Stimulated activated naive CD8-positive, alpha-beta T cell treated with anti-CD3 and anti-CD28 coated beads, Interleukin-15, Interleukin-2, amounts not matched to agents 100 ng/mL and 50 ng/mL, for 24 hours (primary cell): ENCODE measurements at regions not wholly inside any gene's neighbourhood (a gene's known extent, or its start where the extent isn't known, plus 50 kb on each side); places are given as distances from the start of the nearest gene placed in this dataset.

Source experiments
- H3K27ac Mint-ChIP-seq: one replicate; pipeline ENCODE4 v1.8.0; 2021; ENCODE audit warnings: mild to moderate bottlenecking, mixed read lengths
- H3K27me3 Mint-ChIP-seq: one replicate; pipeline ENCODE4 v1.8.0; 2021; ENCODE audit warnings: mixed read lengths
- H3K36me3 Mint-ChIP-seq: one replicate; pipeline ENCODE4 v1.8.0; 2021; ENCODE audit warnings: low read depth, mixed read lengths
- H3K4me1 Mint-ChIP-seq: one replicate; pipeline ENCODE4 v1.8.0; 2021; ENCODE audit warnings: low read depth, mixed read lengths
- H3K4me3 Mint-ChIP-seq: one replicate; pipeline ENCODE4 v1.8.0; 2021; ENCODE audit warnings: mild to moderate bottlenecking, mixed read lengths
- H3K9me3 Mint-ChIP-seq: one replicate; pipeline ENCODE4 v1.8.0; 2021; ENCODE audit warnings: mixed read lengths

GRCh38 chr3:115380883-115381572 lies 233.9 kb upstream of the ZBTB20 start:
- Mint-ChIP-seq H3K4me1 (no peaks in the 10 kb centered on the region), H3K4me3 (no peak overlapping the region), H3K36me3 (no peaks in the 10 kb centered on the region), H3K27ac (no peak overlapping the region), H3K27me3 (no peaks in the 10 kb centered on the region), H3K9me3 (no peaks in the 10 kb centered on the region)

- H3K4me3 Mint-ChIP-seq: no peak overlapping the region
- H3K27ac Mint-ChIP-seq: no peak overlapping the region
- H3K9me3 Mint-ChIP-seq: no peaks in the 10 kb centered on the region
- no peaks in the 10 kb centered on the region for H3K27me3 Mint-ChIP-seq
- no peaks in the 10 kb centered on the region for H3K36me3 Mint-ChIP-seq
- no peaks in the 10 kb centered on the region for H3K4me1 Mint-ChIP-seq
Observed at GRCh38 chr3:115381573-115381912, 234.5 kb upstream of the ZBTB20 start.

- Mint-ChIP-seq H3K9me3 (no peaks in the 10 kb centered on the region), H3K4me3 (no peak overlapping the region), H3K27me3 (no peaks in the 10 kb centered on the region), H3K27ac (no peak overlapping the region), H3K4me1 (no peaks in the 10 kb centered on the region), H3K36me3 (no peaks in the 10 kb centered on the region)
Observed at GRCh38 chr3:115381931-115382330, 234.8 kb upstream of the ZBTB20 start.

- H3K27me3 Mint-ChIP-seq: no peaks in the 10 kb centered on the region
- no peak overlapping the region for H3K27ac Mint-ChIP-seq
- no peak overlapping the region for H3K4me3 Mint-ChIP-seq
- H3K9me3 Mint-ChIP-seq: no peaks in the 10 kb centered on the region
- H3K36me3 Mint-ChIP-seq: no peaks in the 10 kb centered on the region
- H3K4me1 Mint-ChIP-seq: no peaks in the 10 kb centered on the region
Observed at GRCh38 chr3:115384381-115384780, 237.3 kb upstream of the ZBTB20 start.

GRCh38 chr3:115385774-115386730 lies 237.3 kb upstream of the GAP43 start:
- Mint-ChIP-seq H3K9me3 (no peaks in the 10 kb centered on the region), H3K4me1 (no peaks in the 10 kb centered on the region), H3K27ac (no peak overlapping the region), H3K36me3 (no peaks in the 10 kb centered on the region), H3K27me3 (no peaks in the 10 kb centered on the region), H3K4me3 (no peak overlapping the region)

- Mint-ChIP-seq H3K9me3 (no peaks in the 10 kb centered on the region), H3K4me3 (no peak overlapping the region), H3K36me3 (no peaks in the 10 kb centered on the region), H3K27ac (no peak overlapping the region), H3K4me1 (no peaks in the 10 kb centered on the region), H3K27me3 (no peaks in the 10 kb centered on the region)
Observed at GRCh38 chr3:115388166-115388565, 235.1 kb upstream of the GAP43 start.

GRCh38 chr3:115388811-115389210 lies 234.5 kb upstream of the GAP43 start:
- Mint-ChIP-seq H3K36me3 (no peaks in the 10 kb centered on the region), H3K4me3 (no peak overlapping the region), H3K27me3 (no peaks in the 10 kb centered on the region), H3K4me1 (no peaks in the 10 kb centered on the region), H3K27ac (no peak overlapping the region), H3K9me3 (no peaks in the 10 kb centered on the region)

GRCh38 chr3:115396801-115397200 lies 226.5 kb upstream of the GAP43 start:
- no peaks in the 10 kb centered on the region for H3K36me3 Mint-ChIP-seq
- no peak overlapping the region for H3K4me3 Mint-ChIP-seq
- H3K4me1 Mint-ChIP-seq: no peaks in the 10 kb centered on the region
- no peak overlapping the region for H3K27ac Mint-ChIP-seq
- no peaks in the 10 kb centered on the region for H3K9me3 Mint-ChIP-seq
- no peaks in the 10 kb centered on the region for H3K27me3 Mint-ChIP-seq

GRCh38 chr3:115397433-115397832 lies 225.9 kb upstream of the GAP43 start:
- no peak overlapping the region for H3K4me3 Mint-ChIP-seq
- H3K27ac Mint-ChIP-seq: no peak overlapping the region

GRCh38 chr3:115398506-115398905 lies 224.8 kb upstream of the GAP43 start:
- Mint-ChIP-seq H3K27ac (no peak overlapping the region), H3K4me1 (no peaks in the 10 kb centered on the region), H3K9me3 (no peaks in the 10 kb centered on the region), H3K36me3 (no peaks in the 10 kb centered on the region), H3K27me3 (no peaks in the 10 kb centered on the region), H3K4me3 (no peak overlapping the region)

More at GRCh38 chr3:115397433-115397832, 225.9 kb upstream of the GAP43 start:
- Mint-ChIP-seq H3K4me1 (no peaks in the 10 kb centered on the region), H3K27me3 (no peaks in the 10 kb centered on the region), H3K36me3 (no peaks in the 10 kb centered on the region), H3K9me3 (no peaks in the 10 kb centered on the region)

GRCh38 chr3:115399750-115400149 lies 223.6 kb upstream of the GAP43 start:
- H3K9me3 Mint-ChIP-seq: no peaks in the 10 kb centered on the region
- H3K4me3 Mint-ChIP-seq: no peak overlapping the region
- H3K4me1 Mint-ChIP-seq: no peaks in the 10 kb centered on the region
- no peaks in the 10 kb centered on the region for H3K27me3 Mint-ChIP-seq
- H3K36me3 Mint-ChIP-seq: no peaks in the 10 kb centered on the region
- H3K27ac Mint-ChIP-seq: no peak overlapping the region

- Mint-ChIP-seq H3K4me3 (no peak overlapping the region), H3K9me3 (no peaks in the 10 kb centered on the region), H3K27ac (no peak overlapping the region), H3K36me3 (no peaks in the 10 kb centered on the region), H3K4me1 (no peaks in the 10 kb centered on the region), H3K27me3 (no peaks in the 10 kb centered on the region)
Observed at GRCh38 chr3:115401298-115401697, 222.0 kb upstream of the GAP43 start.

GRCh38 chr3:115401851-115402501 lies 221.3 kb upstream of the GAP43 start:
- no peaks in the 10 kb centered on the region for H3K27me3 Mint-ChIP-seq
- H3K9me3 Mint-ChIP-seq: no peaks in the 10 kb centered on the region
- H3K36me3 Mint-ChIP-seq: no peaks in the 10 kb centered on the region
- no peak overlapping the region for H3K27ac Mint-ChIP-seq
- no peak overlapping the region for H3K4me3 Mint-ChIP-seq
- H3K4me1 Mint-ChIP-seq: no peaks in the 10 kb centered on the region

GRCh38 chr3:115402651-115403050 lies 220.7 kb upstream of the GAP43 start:
- Mint-ChIP-seq H3K9me3 (no peaks in the 10 kb centered on the region), H3K4me1 (no peaks in the 10 kb centered on the region), H3K36me3 (no peaks in the 10 kb centered on the region), H3K27ac (no peak overlapping the region), H3K27me3 (no peaks in the 10 kb centered on the region), H3K4me3 (no peak overlapping the region)

- Mint-ChIP-seq H3K27ac (no peak overlapping the region), H3K4me1 (no peaks in the 10 kb centered on the region), H3K27me3 (no peaks in the 10 kb centered on the region), H3K9me3 (no peaks in the 10 kb centered on the region), H3K4me3 (no peak overlapping the region), H3K36me3 (no peaks in the 10 kb centered on the region)
Observed at GRCh38 chr3:115403786-115404185, 219.5 kb upstream of the GAP43 start.
